ENCODE measurements at regions not wholly inside any gene's neighbourhood (a gene's known extent, or its start where the extent isn't known, plus 50 kb on each side); places are given as distances from the start of the nearest gene placed in this dataset.

- TF ChIP-seq CTCF (IDR thresholded peaks at IDR 0.05; ENCODE audit: poor library complexity) (no peak), EZH2 (IDR thresholded peaks at IDR 0.05; ENCODE audit: borderline replicate concordance) (no peak), EZH2phosphoT487 (IDR thresholded peaks at IDR 0.05; ENCODE audit: low read depth, severe bottlenecking, unreplicated experiment) (no peak)
Measured at GRCh38 chr9:81047280-81047679, 642.1 kb downstream of the TLE1 start.

All from hepatocyte (in vitro differentiated cells).